GM23338 (cell line): ENCODE measurements at regions not wholly inside any gene's neighbourhood (a gene's known extent, or its start where the extent isn't known, plus 50 kb on each side); places are given as distances from the start of the nearest gene placed in this dataset.

ENCODE experiments used
- ATAC-seq: fragments of 200-7000 bp; cut with Tn5 transposase; 3 replicates; pipeline ENCODE4 v1.9.1; 2020
- DNase-seq: peaks from one replicate; pipeline ENCODE4 v3.0.0-alpha.2; 2015; ENCODE audit warnings: low spot score
- H2AFZ ChIP-seq: fragments of 200-600 bp; sonication (generic); 2 replicates; pipeline ENCODE4 v1.8.0; 2016; ENCODE audit warnings: antibody characterized with exemption, mild to moderate bottlenecking, moderate library complexity
- H3F3A ChIP-seq: fragments of 200-600 bp; sonication (generic); replicated peaks from 2 replicates; pipeline ENCODE4 v1.8.0; 2017; ENCODE audit warnings: antibody characterized with exemption, mixed run types, low read depth
- H3K27ac ChIP-seq: fragments of 200-600 bp; sonication (generic); 2 replicates; pipeline ENCODE4 v1.6.1; 2016; ENCODE audit warnings: low read depth
- H3K27me3 ChIP-seq: fragments of 200-600 bp; sonication (generic); 2 replicates; pipeline ENCODE4 v1.8.0; 2016; ENCODE audit warnings: mild to moderate bottlenecking, mixed run types, moderate library complexity; ENCODE audit not compliant: insufficient read depth
- H3K36me3 ChIP-seq: fragments of 200-600 bp; sonication (generic); 2 replicates; pipeline ENCODE4 v1.8.0; 2016; ENCODE audit warnings: mild to moderate bottlenecking; ENCODE audit not compliant: insufficient read depth
- H3K4me1 ChIP-seq: fragments of 200-600 bp; sonication (generic); 2 replicates; pipeline ENCODE4 v1.8.0; 2016; ENCODE audit warnings: mild to moderate bottlenecking, moderate library complexity; ENCODE audit not compliant: insufficient read depth
- H3K4me2 ChIP-seq: fragments of 200-600 bp; sonication (generic); 2 replicates; pipeline ENCODE4 v1.7.1; 2017; ENCODE audit warnings: mixed run types
- H3K4me3 ChIP-seq: fragments of 200-600 bp; sonication (generic); 2 replicates; pipeline ENCODE4 v1.6.1; 2016; ENCODE audit warnings: mixed run types
- H3K79me2 ChIP-seq: fragments of 200-600 bp; sonication (generic); replicated peaks from 2 replicates; pipeline ENCODE4 v1.8.0; 2017; ENCODE audit warnings: mild to moderate bottlenecking; ENCODE audit not compliant: insufficient read depth
- H3K9me2 ChIP-seq: fragments of 200-600 bp; sonication (generic); 2 replicates; pipeline ENCODE4 v1.8.0; 2017; ENCODE audit not compliant: insufficient read depth
- H4K20me1 ChIP-seq: fragments of 200-600 bp; sonication (generic); replicated peaks from 2 replicates; pipeline ENCODE4 v1.8.0; 2017; ENCODE audit warnings: mild to moderate bottlenecking; ENCODE audit not compliant: insufficient read depth
- H3K27ac Mint-ChIP-seq: 2 replicates; pipeline ENCODE4 v1.8.0; 2020; ENCODE audit warnings: inconsistent platforms, mild to moderate bottlenecking, moderate library complexity, mixed read lengths
- H3K27me3 Mint-ChIP-seq: 3 replicates; pipeline ENCODE4 v1.8.0; 2022; ENCODE audit warnings: low read depth, mild to moderate bottlenecking, moderate library complexity, mixed read lengths, inconsistent platforms; ENCODE audit not compliant: insufficient read depth, poor library complexity
- H3K36me3 Mint-ChIP-seq: 3 replicates; pipeline ENCODE4 v1.8.0; 2021; ENCODE audit warnings: low read depth, mild to moderate bottlenecking, inconsistent platforms, moderate library complexity, mixed read lengths
- H3K4me1 Mint-ChIP-seq: 3 replicates; pipeline ENCODE4 v1.8.0; 2020; ENCODE audit warnings: mild to moderate bottlenecking, inconsistent platforms, mixed read lengths
- H3K4me3 Mint-ChIP-seq: 3 replicates; pipeline ENCODE4 v1.8.0; 2021; ENCODE audit warnings: moderate library complexity, mild to moderate bottlenecking, inconsistent platforms, mixed read lengths
- H3K9me3 Mint-ChIP-seq: 3 replicates; pipeline ENCODE4 v1.8.0; 2020; ENCODE audit warnings: moderate library complexity, mild to moderate bottlenecking, inconsistent platforms, mixed read lengths
- CREB1 ChIP-seq: fragments of 250-450 bp; sonication (Bioruptor Pico); IDR thresholded peaks from 2 replicates; pipeline ENCODE4 v1.5.0; 2020; ENCODE audit warnings: low read depth, mild to moderate bottlenecking, moderate library complexity
- EZH2phosphoT487 ChIP-seq: fragments of 200-600 bp; sonication (generic); IDR thresholded peaks from one replicate; pipeline ENCODE4 v1.8.1; 2018; ENCODE audit warnings: antibody characterized with exemption; ENCODE audit not compliant: unreplicated experiment
- JUNB ChIP-seq: IDR thresholded peaks from one replicate; pipeline ENCODE4 v1.6.1; 2016; ENCODE audit warnings: antibody characterized with exemption; ENCODE audit not compliant: unreplicated experiment
- NANOG ChIP-seq: IDR thresholded peaks from 2 replicates; pipeline ENCODE4 v1.6.1; 2016; ENCODE audit warnings: antibody characterized with exemption, borderline replicate concordance
- POLR2AphosphoS5 ChIP-seq: IDR thresholded peaks from 2 replicates; pipeline ENCODE4 v1.6.1; 2016; ENCODE audit warnings: antibody characterized with exemption, low read depth
- STAT1 ChIP-seq: IDR thresholded peaks from one replicate; pipeline ENCODE4 v1.6.1; 2016; ENCODE audit warnings: antibody characterized with exemption; ENCODE audit not compliant: unreplicated experiment
- ZNF114 ChIP-seq: fragments of 250-450 bp; sonication (Bioruptor Pico); IDR thresholded peaks from 2 replicates; pipeline ENCODE4 v1.5.0; 2020; ENCODE audit warnings: mild to moderate bottlenecking, moderate library complexity
- ZNF331 ChIP-seq: fragments of 250-450 bp; sonication (Bioruptor Pico); IDR thresholded peaks from 2 replicates; pipeline ENCODE4 v1.5.0; 2020; ENCODE audit warnings: low read depth, mild to moderate bottlenecking, moderate library complexity
- ZNF462 ChIP-seq: fragments of 250-450 bp; sonication (Bioruptor Pico); IDR thresholded peaks from 2 replicates; pipeline ENCODE4 v1.5.0; 2020; ENCODE audit warnings: mild to moderate bottlenecking, moderate library complexity
- TF ChIP-seq, protein P1 (sequence below): IDR thresholded peaks from 2 replicates; pipeline ENCODE4 v1.6.1; 2016; ENCODE audit warnings: antibody characterized with exemption
- TF ChIP-seq, protein P2 (sequence below), 2 experiments: fragments of 200-600 bp in 1 of 2; sonication (generic) in 1 of 2; conservative IDR thresholded peaks; 2 replicates each; pipeline versions ENCODE4 v1.5.1 to v1.6.1; 2016 to 2017; ENCODE audit warnings: antibody characterized with exemption in 2 of 2, low read depth in 2 of 2, mild to moderate bottlenecking in 2 of 2, moderate library complexity in 1 of 2

GRCh38 chrY:21422221-21422620, 88.9 kb upstream of the RBMY1B start:
- Histone ChIP-seq H3K27ac (no peak overlapping the region), H3K27me3 (no peaks in the 10 kb centered on the region), H3K9me2 (no peaks in the 10 kb centered on the region), H3K4me1 (no peaks in the 10 kb centered on the region), H4K20me1 (no peaks in the 10 kb centered on the region), H3K4me3 (no peak overlapping the region), H3K36me3 (no peaks in the 10 kb centered on the region), H3K4me2 (no peak overlapping the region), H3F3A (no peaks in the 10 kb centered on the region), H3K79me2 (no peaks in the 10 kb centered on the region), H2AFZ (no peak overlapping the region)
- Mint-ChIP-seq H3K27ac (no peak overlapping the region), H3K27me3 (peaks cover 4% of the 10 kb centered on the region), H3K36me3 (no peaks in the 10 kb centered on the region; the same call in 2 of the 3 replicates), H3K4me3 (no peak overlapping the region), H3K9me3 (peaks cover 59% of the 10 kb centered on the region), H3K4me1 (no peaks in the 10 kb centered on the region)
- TF ChIP-seq ZNF462 (CRISPR knock-in tag) (no peak), EZH2phosphoT487 (no peak), CREB1 (CRISPR knock-in tag) (no peak)
- DNase-seq: no peak
- ATAC-seq: no peak

- no peaks in the 10 kb centered on the region for H3K36me3 ChIP-seq
- H3K4me1 ChIP-seq: no peaks in the 10 kb centered on the region
- no peaks in the 10 kb centered on the region for H3F3A ChIP-seq
- peaks cover 75% of the 10 kb centered on the region for H3K9me3 Mint-ChIP-seq
- no peaks in the 10 kb centered on the region for H3K4me1 Mint-ChIP-seq
- H3K4me3 Mint-ChIP-seq: no peak overlapping the region
- H3K27ac Mint-ChIP-seq: no peak overlapping the region
- H3K27me3 Mint-ChIP-seq: no peaks in the 10 kb centered on the region
- no peaks in the 10 kb centered on the region for H3K27me3 ChIP-seq
- H3K4me3 ChIP-seq: no peak overlapping the region
- H3K9me2 ChIP-seq: no peaks in the 10 kb centered on the region
- DNase-seq (no peak), ATAC-seq (no peak)
- H4K20me1 ChIP-seq: no peaks in the 10 kb centered on the region
- no peak overlapping the region for H3K4me2 ChIP-seq
- no peaks in the 10 kb centered on the region for H3K36me3 Mint-ChIP-seq
- no peak overlapping the region for H2AFZ ChIP-seq
- no peak overlapping the region for H3K27ac ChIP-seq
- no peaks in the 10 kb centered on the region for H3K79me2 ChIP-seq
- TF ChIP-seq, protein P1, sequence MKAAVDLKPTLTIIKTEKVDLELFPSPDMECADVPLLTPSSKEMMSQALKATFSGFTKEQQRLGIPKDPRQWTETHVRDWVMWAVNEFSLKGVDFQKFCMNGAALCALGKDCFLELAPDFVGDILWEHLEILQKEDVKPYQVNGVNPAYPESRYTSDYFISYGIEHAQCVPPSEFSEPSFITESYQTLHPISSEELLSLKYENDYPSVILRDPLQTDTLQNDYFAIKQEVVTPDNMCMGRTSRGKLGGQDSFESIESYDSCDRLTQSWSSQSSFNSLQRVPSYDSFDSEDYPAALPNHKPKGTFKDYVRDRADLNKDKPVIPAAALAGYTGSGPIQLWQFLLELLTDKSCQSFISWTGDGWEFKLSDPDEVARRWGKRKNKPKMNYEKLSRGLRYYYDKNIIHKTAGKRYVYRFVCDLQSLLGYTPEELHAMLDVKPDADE: no peak
- no peak for TF ChIP-seq STAT1
- no peak for TF ChIP-seq ZNF331
- TF ChIP-seq, protein P2, sequence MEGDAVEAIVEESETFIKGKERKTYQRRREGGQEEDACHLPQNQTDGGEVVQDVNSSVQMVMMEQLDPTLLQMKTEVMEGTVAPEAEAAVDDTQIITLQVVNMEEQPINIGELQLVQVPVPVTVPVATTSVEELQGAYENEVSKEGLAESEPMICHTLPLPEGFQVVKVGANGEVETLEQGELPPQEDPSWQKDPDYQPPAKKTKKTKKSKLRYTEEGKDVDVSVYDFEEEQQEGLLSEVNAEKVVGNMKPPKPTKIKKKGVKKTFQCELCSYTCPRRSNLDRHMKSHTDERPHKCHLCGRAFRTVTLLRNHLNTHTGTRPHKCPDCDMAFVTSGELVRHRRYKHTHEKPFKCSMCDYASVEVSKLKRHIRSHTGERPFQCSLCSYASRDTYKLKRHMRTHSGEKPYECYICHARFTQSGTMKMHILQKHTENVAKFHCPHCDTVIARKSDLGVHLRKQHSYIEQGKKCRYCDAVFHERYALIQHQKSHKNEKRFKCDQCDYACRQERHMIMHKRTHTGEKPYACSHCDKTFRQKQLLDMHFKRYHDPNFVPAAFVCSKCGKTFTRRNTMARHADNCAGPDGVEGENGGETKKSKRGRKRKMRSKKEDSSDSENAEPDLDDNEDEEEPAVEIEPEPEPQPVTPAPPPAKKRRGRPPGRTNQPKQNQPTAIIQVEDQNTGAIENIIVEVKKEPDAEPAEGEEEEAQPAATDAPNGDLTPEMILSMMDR (conservative IDR thresholded peaks at IDR 0.05; ENCODE audit: low read depth in 2 of 2): no peak
- TF ChIP-seq POLR2AphosphoS5: no peak
- no peak for TF ChIP-seq CREB1 (CRISPR knock-in tag)
- no peak for TF ChIP-seq ZNF114
- TF ChIP-seq NANOG: no peak
- no peak for TF ChIP-seq EZH2phosphoT487
- no peak for TF ChIP-seq JUNB
These were observed 70.6 kb upstream of the RBMY1B start for GRCh38 chrY:21440536-21440935.
